Cardiac fibroblast (primary cell): ENCODE measurements at regions not wholly inside any gene's neighbourhood (a gene's known extent, or its start where the extent isn't known, plus 50 kb on each side); places are given as distances from the start of the nearest gene placed in this dataset.

Experiments
- DNase-seq, 2 donors: peaks; one replicate each; pipeline versions ENCODE4 v3.0.0 to v3.0.0-alpha.2; 2010; ENCODE audit warnings: low read depth in 2 of 2
- H3K4me3 ChIP-seq, 2 donors: replicated peaks in 1 of 2; 1 replicate in 1 of 2; 2 replicates in 1 of 2; pipeline ENCODE4 v1.5.1; 2011; ENCODE audit warnings: low read depth in 2 of 2, low read length in 2 of 2, mild to moderate bottlenecking in 2 of 2, moderate library complexity in 1 of 2
- TF ChIP-seq, protein P1 (sequence below): IDR thresholded peaks from one replicate; pipeline ENCODE4 v1.5.1; 2011; ENCODE audit warnings: low read depth, mild to moderate bottlenecking, low read length, inconsistent platforms

- DNase-seq: peak; percentile 16 to 19
- TF ChIP-seq, protein P1, sequence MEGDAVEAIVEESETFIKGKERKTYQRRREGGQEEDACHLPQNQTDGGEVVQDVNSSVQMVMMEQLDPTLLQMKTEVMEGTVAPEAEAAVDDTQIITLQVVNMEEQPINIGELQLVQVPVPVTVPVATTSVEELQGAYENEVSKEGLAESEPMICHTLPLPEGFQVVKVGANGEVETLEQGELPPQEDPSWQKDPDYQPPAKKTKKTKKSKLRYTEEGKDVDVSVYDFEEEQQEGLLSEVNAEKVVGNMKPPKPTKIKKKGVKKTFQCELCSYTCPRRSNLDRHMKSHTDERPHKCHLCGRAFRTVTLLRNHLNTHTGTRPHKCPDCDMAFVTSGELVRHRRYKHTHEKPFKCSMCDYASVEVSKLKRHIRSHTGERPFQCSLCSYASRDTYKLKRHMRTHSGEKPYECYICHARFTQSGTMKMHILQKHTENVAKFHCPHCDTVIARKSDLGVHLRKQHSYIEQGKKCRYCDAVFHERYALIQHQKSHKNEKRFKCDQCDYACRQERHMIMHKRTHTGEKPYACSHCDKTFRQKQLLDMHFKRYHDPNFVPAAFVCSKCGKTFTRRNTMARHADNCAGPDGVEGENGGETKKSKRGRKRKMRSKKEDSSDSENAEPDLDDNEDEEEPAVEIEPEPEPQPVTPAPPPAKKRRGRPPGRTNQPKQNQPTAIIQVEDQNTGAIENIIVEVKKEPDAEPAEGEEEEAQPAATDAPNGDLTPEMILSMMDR: no peak
- no peak overlapping the region for H3K4me3 ChIP-seq
Observed at GRCh38 chr4:54913751-54914526, 211.5 kb downstream of the KDR start.

- TF ChIP-seq, protein P1: no peak
- no peak overlapping the region for H3K4me3 ChIP-seq
Observed at GRCh38 chr4:54912155-54912554, 213.2 kb downstream of the KDR start.

DNA sequence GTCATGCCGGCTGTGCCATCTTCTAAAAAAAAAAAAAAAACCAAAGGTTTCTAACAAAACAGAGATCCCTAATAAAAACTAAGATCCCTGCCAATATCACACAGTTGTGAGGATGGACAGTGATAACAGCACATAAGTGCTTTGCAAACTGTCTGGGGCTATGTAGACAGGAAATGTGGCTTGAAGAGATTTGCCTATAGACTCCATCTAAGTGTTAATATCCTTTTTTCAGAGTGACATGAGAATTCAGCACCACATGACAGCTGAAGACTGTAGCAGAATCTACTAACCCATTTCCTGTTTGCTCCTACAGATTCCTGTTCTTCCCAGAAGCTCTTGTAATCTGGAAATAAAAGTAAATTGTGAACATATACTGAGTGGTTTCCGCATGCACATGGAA lies 215.4 kb downstream of the KDR start:
- TF ChIP-seq, protein P1: no peak
- DNase-seq: no peak

More at GRCh38 chr4:54912155-54912554, 213.2 kb downstream of the KDR start:
- no peak for DNase-seq

DNA sequence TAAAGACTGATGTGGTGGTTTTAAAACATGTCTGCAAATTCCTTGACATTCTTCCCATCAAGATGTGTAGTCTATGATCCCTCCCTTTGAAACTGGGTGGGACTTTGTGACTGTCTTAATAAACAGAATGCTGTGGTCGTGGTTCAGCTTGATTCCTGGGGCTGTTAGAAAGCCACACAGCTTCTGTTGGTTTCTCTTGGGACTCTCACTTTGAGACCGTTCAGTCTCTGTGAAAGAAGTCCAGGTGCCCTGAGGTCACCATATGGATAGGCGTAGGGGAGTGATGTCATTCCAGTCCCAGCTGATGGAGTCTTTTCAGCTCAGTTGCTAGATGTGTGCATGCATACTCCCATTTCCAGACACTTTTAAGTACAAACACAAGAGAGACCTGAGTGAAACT lies 216.6 kb downstream of the KDR start:
- TF ChIP-seq, protein P1: no peak
- H3K4me3 ChIP-seq: no peak overlapping the region
- DNase-seq: no peak

More for the DNA sequence above, 215.4 kb downstream of the KDR start:
- H3K4me3 ChIP-seq: no peak overlapping the region

GRCh38 chr4:54904953-54905352 lies 220.4 kb downstream of the KDR start:
- H3K4me3 ChIP-seq: no peak overlapping the region
- TF ChIP-seq, protein P1: no peak
- no peak for DNase-seq

DNA sequence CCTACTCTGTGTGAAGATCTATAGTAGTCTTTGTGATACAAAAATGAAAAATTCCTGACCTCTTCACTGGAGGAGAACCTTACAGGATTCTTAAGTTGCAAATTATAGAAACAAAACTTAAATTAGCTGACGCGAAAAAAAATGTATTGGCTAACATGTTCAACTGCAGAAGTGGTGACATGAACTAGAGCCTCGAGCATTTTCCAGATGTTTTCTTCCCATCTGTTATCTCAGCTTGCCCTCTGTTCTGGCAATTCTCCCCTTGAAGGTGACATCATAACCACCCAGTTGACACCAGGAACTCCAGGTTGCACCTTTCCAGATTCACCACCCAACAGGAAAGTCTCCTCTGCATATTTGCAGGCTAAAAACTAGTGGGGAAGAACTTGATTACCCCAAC lies 222.4 kb downstream of the KDR start:
- DNase-seq: no peak
- TF ChIP-seq, protein P1: no peak

More for the DNA sequence above, 222.4 kb downstream of the KDR start:
- no peak overlapping the region for H3K4me3 ChIP-seq
